Neural cell (in vitro differentiated cells): ENCODE measurements at regions not wholly inside any gene's neighbourhood (a gene's known extent, or its start where the extent isn't known, plus 50 kb on each side); places are given as distances from the start of the nearest gene placed in this dataset.

Experiments
- EP300 ChIP-seq: fragments of 450-650 bp; conservative IDR thresholded peaks from 2 replicates; pipeline ENCODE4 v1.6.1; 2014; ENCODE audit warnings: antibody characterized with exemption, mild to moderate bottlenecking, moderate library complexity; ENCODE audit not compliant: poor library complexity, severe bottlenecking
- RAD21 ChIP-seq: fragments of 450-650 bp; conservative IDR thresholded peaks from 2 replicates; pipeline ENCODE4 v1.6.1; 2014; ENCODE audit warnings: antibody characterized with exemption, mild to moderate bottlenecking, moderate library complexity
- TF ChIP-seq, protein P1 (sequence below): fragments of 450-650 bp; IDR thresholded peaks from 2 replicates; pipeline ENCODE4 v1.5.1; 2014; ENCODE audit warnings: antibody characterized with exemption, mild to moderate bottlenecking, moderate library complexity; ENCODE audit not compliant: poor library complexity, severe bottlenecking

DNA sequence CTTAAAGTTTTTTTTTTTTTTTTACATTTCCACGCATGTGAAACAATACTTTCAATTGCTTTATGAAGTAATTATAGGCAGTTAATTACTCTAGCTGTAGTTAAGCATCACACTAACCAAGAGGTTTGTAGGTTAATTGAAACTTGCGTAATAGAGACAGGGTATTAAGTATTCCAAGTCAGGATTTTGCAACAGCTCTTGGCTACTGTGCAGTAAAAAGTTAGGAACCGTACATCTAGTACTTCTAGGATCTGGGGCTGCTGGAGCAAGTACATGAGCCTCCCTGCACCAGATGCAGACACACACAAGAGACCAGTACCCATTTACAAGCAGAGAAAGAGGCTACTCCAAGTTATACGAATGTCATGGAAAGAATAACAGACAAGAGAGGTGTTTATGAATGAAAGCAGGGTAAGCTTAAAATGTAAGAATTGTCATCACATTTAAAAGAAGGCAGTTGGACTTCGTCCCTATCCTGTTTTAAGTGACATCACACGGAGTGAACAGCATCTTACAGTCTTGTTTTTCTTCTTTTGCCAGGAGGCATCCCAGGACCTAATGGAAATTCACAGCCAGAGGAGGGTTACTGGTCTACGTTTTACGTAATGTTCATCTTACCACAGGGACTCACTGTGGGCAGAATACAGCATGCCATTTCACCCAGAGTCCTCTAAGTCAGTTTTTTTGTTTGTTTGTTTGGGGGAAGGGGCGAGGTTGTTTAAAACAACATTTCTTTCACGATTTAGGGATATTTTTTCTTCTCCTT, 379.6 kb upstream of the PSMD7 start:
- no peak for TF ChIP-seq EP300
- TF ChIP-seq RAD21, result no peak
- TF ChIP-seq, protein P1, sequence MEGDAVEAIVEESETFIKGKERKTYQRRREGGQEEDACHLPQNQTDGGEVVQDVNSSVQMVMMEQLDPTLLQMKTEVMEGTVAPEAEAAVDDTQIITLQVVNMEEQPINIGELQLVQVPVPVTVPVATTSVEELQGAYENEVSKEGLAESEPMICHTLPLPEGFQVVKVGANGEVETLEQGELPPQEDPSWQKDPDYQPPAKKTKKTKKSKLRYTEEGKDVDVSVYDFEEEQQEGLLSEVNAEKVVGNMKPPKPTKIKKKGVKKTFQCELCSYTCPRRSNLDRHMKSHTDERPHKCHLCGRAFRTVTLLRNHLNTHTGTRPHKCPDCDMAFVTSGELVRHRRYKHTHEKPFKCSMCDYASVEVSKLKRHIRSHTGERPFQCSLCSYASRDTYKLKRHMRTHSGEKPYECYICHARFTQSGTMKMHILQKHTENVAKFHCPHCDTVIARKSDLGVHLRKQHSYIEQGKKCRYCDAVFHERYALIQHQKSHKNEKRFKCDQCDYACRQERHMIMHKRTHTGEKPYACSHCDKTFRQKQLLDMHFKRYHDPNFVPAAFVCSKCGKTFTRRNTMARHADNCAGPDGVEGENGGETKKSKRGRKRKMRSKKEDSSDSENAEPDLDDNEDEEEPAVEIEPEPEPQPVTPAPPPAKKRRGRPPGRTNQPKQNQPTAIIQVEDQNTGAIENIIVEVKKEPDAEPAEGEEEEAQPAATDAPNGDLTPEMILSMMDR, result no peak
